MM.1S (cell line): ENCODE measurements at regions not wholly inside any gene's neighbourhood (a gene's known extent, or its start where the extent isn't known, plus 50 kb on each side); places are given as distances from the start of the nearest gene placed in this dataset.

Experiments
- DNase-seq: peaks from one replicate; pipeline ENCODE4 v3.0.0-alpha.2; 2015
- H2AFZ ChIP-seq: fragments of 300-600 bp; sonication (generic); 2 replicates; pipeline ENCODE4 v1.6.0; 2016; ENCODE audit warnings: antibody characterized with exemption, low read length
- H3F3A ChIP-seq: fragments of 300-600 bp; sonication (generic); 2 replicates; pipeline ENCODE4 v1.6.1; 2016; ENCODE audit warnings: mild to moderate bottlenecking, antibody characterized with exemption, low read length, moderate library complexity, mixed read lengths; ENCODE audit not compliant: insufficient read depth
- H3K27ac ChIP-seq: fragments of 300-600 bp; sonication (generic); 2 replicates; pipeline ENCODE4 v1.5.1; 2016; ENCODE audit warnings: mild to moderate bottlenecking, low read length
- H3K27me3 ChIP-seq: fragments of 300-600 bp; sonication (generic); replicated peaks from 2 replicates; pipeline ENCODE4 v1.6.0; 2016; ENCODE audit warnings: low read length; ENCODE audit not compliant: insufficient read depth
- H3K36me3 ChIP-seq: fragments of 300-600 bp; sonication (generic); replicated peaks from 2 replicates; pipeline ENCODE4 v1.6.1; 2016; ENCODE audit warnings: mild to moderate bottlenecking, low read length, mixed read lengths; ENCODE audit not compliant: insufficient read depth
- H3K4me1 ChIP-seq: fragments of 300-600 bp; sonication (generic); 2 replicates; pipeline ENCODE4 v1.6.1; 2016; ENCODE audit warnings: low read length, mixed read lengths
- H3K4me2 ChIP-seq: fragments of 300-600 bp; sonication (generic); 2 replicates; pipeline ENCODE4 v1.6.0; 2016; ENCODE audit warnings: low read depth, low read length
- H3K4me3 ChIP-seq: fragments of 300-600 bp; sonication (generic); 2 replicates; pipeline ENCODE4 v1.5.1; 2016; ENCODE audit warnings: low read length, mixed read lengths
- H3K79me2 ChIP-seq: fragments of 300-600 bp; sonication (generic); 2 replicates; pipeline ENCODE4 v1.6.1; 2016; ENCODE audit warnings: mixed run types, low read length, mixed read lengths
- H3K9ac ChIP-seq: fragments of 300-600 bp; sonication (generic); 2 replicates; pipeline ENCODE4 v1.6.1; 2016; ENCODE audit warnings: low read length, mixed read lengths
- H3K9me2 ChIP-seq: fragments of 300-600 bp; sonication (generic); replicated peaks from 2 replicates; pipeline ENCODE4 v1.6.1; 2016; ENCODE audit warnings: mild to moderate bottlenecking, low read length, mixed read lengths; ENCODE audit not compliant: insufficient read depth
- H3K9me3 ChIP-seq: fragments of 300-600 bp; sonication (generic); replicated peaks from 2 replicates; pipeline ENCODE4 v1.6.1; 2016; ENCODE audit warnings: mild to moderate bottlenecking, low read length, mixed read lengths; ENCODE audit not compliant: insufficient read depth
- H4K20me1 ChIP-seq: fragments of 300-600 bp; sonication (generic); 2 replicates; pipeline ENCODE4 v1.6.1; 2016; ENCODE audit warnings: mild to moderate bottlenecking, low read length, moderate library complexity, mixed read lengths; ENCODE audit not compliant: insufficient read depth
- CTCF ChIP-seq: fragments of 300-600 bp; sonication (generic); IDR thresholded peaks from 2 replicates; pipeline ENCODE4 v1.5.1; 2016; ENCODE audit warnings: antibody characterized with exemption, low read length, mixed read lengths
- EZH2 ChIP-seq: fragments of 300-600 bp; sonication (generic); optimal IDR thresholded peaks from 2 replicates; pipeline ENCODE3; 2017; ENCODE audit warnings: low read depth, mild to moderate bottlenecking, antibody characterized with exemption, low read length, mixed read lengths
- EZH2phosphoT487 ChIP-seq: fragments of 300-600 bp; sonication (generic); IDR thresholded peaks from 2 replicates; pipeline ENCODE4 v1.6.1; 2018; ENCODE audit warnings: antibody characterized with exemption, low read length

- no peak overlapping the region; the same call in 1 of the 2 replicates for H3K4me3 ChIP-seq
- H3F3A ChIP-seq, result no peaks in the 10 kb centered on the region
- H3K27ac ChIP-seq, result no peak overlapping the region
- no peaks in the 10 kb centered on the region for H3K9me2 ChIP-seq
- peaks cover 5% of the 10 kb centered on the region for H3K4me1 ChIP-seq
- H3K9ac ChIP-seq, result no peak overlapping the region
- no peaks in the 10 kb centered on the region for H4K20me1 ChIP-seq
- H3K79me2 ChIP-seq, result no peaks in the 10 kb centered on the region
- H3K36me3 ChIP-seq, result no peaks in the 10 kb centered on the region
- peak; percentile 75 for DNase-seq
- H2AFZ ChIP-seq, result peak overlapping the region; percentile 57
- H3K27me3 ChIP-seq, result no peaks in the 10 kb centered on the region
- TF ChIP-seq EZH2phosphoT487 (no peak), CTCF (peak; percentile 65)
- H3K4me2 ChIP-seq, result peak overlapping the region; percentile 62; the same call in 1 of the 2 replicates
- no peaks in the 10 kb centered on the region for H3K9me3 ChIP-seq
These were observed 113.9 kb upstream of the NAA20 start for GRCh38 chr20:19903168-19903811.

- Histone ChIP-seq H3K4me2 (no peak overlapping the region), H4K20me1 (no peaks in the 10 kb centered on the region), H3F3A (no peaks in the 10 kb centered on the region), H3K9ac (no peak overlapping the region), H3K4me1 (peaks cover 5% of the 10 kb centered on the region), H3K79me2 (no peaks in the 10 kb centered on the region), H3K36me3 (no peaks in the 10 kb centered on the region), H3K4me3 (no peak overlapping the region), H3K9me3 (no peaks in the 10 kb centered on the region), H3K27ac (no peak overlapping the region), H3K9me2 (no peaks in the 10 kb centered on the region), H3K27me3 (no peaks in the 10 kb centered on the region), H2AFZ (no peak overlapping the region)
- TF ChIP-seq CTCF, result no peak
- TF ChIP-seq EZH2, result no peak
- TF ChIP-seq EZH2phosphoT487, result no peak
- DNase-seq, result no peak
These were observed 109.7 kb upstream of the NAA20 start for GRCh38 chr20:19907326-19908056.

GRCh38 chr20:19908576-19908975, 108.6 kb upstream of the NAA20 start:
- TF ChIP-seq EZH2, result no peak
- no peak for TF ChIP-seq CTCF
- TF ChIP-seq EZH2phosphoT487, result no peak
- no peak overlapping the region for H3K27ac ChIP-seq
- peaks cover 1% of the 10 kb centered on the region for H3K4me1 ChIP-seq
- H3K4me3 ChIP-seq, result no peak overlapping the region
- H3K4me2 ChIP-seq, result no peak overlapping the region
- H3F3A ChIP-seq, result no peaks in the 10 kb centered on the region
- no peaks in the 10 kb centered on the region for H4K20me1 ChIP-seq
- H3K9ac ChIP-seq, result no peak overlapping the region
- DNase-seq, result no peak
- no peaks in the 10 kb centered on the region for H3K9me2 ChIP-seq
- H3K36me3 ChIP-seq, result no peaks in the 10 kb centered on the region
- no peaks in the 10 kb centered on the region for H3K79me2 ChIP-seq
- H3K9me3 ChIP-seq, result no peaks in the 10 kb centered on the region
- no peaks in the 10 kb centered on the region for H3K27me3 ChIP-seq
- H2AFZ ChIP-seq, result no peak overlapping the region
